Common myeloid progenitor, CD34-positive (primary cell): ENCODE measurements at regions not wholly inside any gene's neighbourhood (a gene's known extent, or its start where the extent isn't known, plus 50 kb on each side); places are given as distances from the start of the nearest gene placed in this dataset.

Source experiments
- CTCF ChIA-PET: fragments of 350-600 bp; sonication (Branson Sonifier 250); formaldehyde crosslinking; loops from one replicate; lab custom pipeline; 2021; ENCODE audit warnings: antibody characterized with exemption; lab: Charles Lee
- POLR2A ChIA-PET: fragments of 350-600 bp; sonication (Branson Sonifier 250); formaldehyde crosslinking; loops from one replicate; lab custom pipeline; 2021; ENCODE audit warnings: antibody characterized with exemption; lab: Charles Lee
- DNase-seq, 3 donors: peaks; one replicate each; pipeline versions ENCODE4 v3.0.0 to v3.0.0-alpha.2; 2013
- H3K27ac ChIP-seq, 2 experiments: 1 replicate in 1 of 2; 2 replicates in 1 of 2; pipeline ENCODE4 v1.7.0; 2013; ENCODE audit warnings: inconsistent platforms in 2 of 2, low read length in 2 of 2, mild to moderate bottlenecking in 2 of 2, low read depth in 1 of 2, moderate library complexity in 1 of 2; ENCODE audit not compliant: severe bottlenecking in 2 of 2, insufficient read depth in 1 of 2, poor library complexity in 1 of 2
- H3K27me3 ChIP-seq, 5 experiments: replicated peaks in 2 of 5; 1 replicate in 3 of 5; 2 replicates in 2 of 5; pipeline versions ENCODE4 v1.6.1 to v1.7.0; 2013; ENCODE audit warnings: low read length in 4 of 5, mild to moderate bottlenecking in 2 of 5, moderate library complexity in 2 of 5, inconsistent platforms in 1 of 5; ENCODE audit not compliant: insufficient read depth in 5 of 5, control insufficient read depth in 4 of 5
- H3K36me3 ChIP-seq, 4 experiments: 1 replicate in 2 of 4; 2 replicates in 2 of 4; pipeline versions ENCODE4 v1.6.1 to v1.7.0; 2013; ENCODE audit warnings: low read length in 3 of 4, control low read depth in 1 of 4, mild to moderate bottlenecking in 1 of 4; ENCODE audit not compliant: control insufficient read depth in 4 of 4, insufficient read depth in 4 of 4
- H3K4me1 ChIP-seq, 4 experiments: 1 replicate in 3 of 4; 2 replicates in 1 of 4; pipeline versions ENCODE4 v1.6.1 to v1.7.1; 2013; ENCODE audit warnings: low read length in 3 of 4, mild to moderate bottlenecking in 3 of 4, control low read depth in 1 of 4, inconsistent platforms in 1 of 4, moderate library complexity in 1 of 4; ENCODE audit not compliant: control insufficient read depth in 4 of 4, insufficient read depth in 4 of 4; ENCODE audit errors: control extremely low read depth in 1 of 4
- H3K4me3 ChIP-seq, 7 experiments: 1 replicate in 4 of 7; 2 replicates in 3 of 7; pipeline versions ENCODE4 v1.5.1 to v1.7.0; 2013; ENCODE audit warnings: mild to moderate bottlenecking in 7 of 7, low read length in 6 of 7, moderate library complexity in 6 of 7, inconsistent platforms in 2 of 7, low read depth in 2 of 7, control low read depth in 1 of 7; ENCODE audit not compliant: insufficient read depth in 4 of 7, control insufficient read depth in 1 of 7; ENCODE audit errors: extremely low read depth in 1 of 7
- H3K9me3 ChIP-seq, 5 experiments: 1 replicate in 4 of 5; 2 replicates in 1 of 5; pipeline versions ENCODE4 v1.6.1 to v1.7.1; 2013; ENCODE audit warnings: low read length in 4 of 5, mild to moderate bottlenecking in 2 of 5, inconsistent platforms in 1 of 5, low read depth in 1 of 5, moderate library complexity in 1 of 5; ENCODE audit not compliant: control insufficient read depth in 4 of 5, insufficient read depth in 2 of 5; ENCODE audit errors: control extremely low read depth in 1 of 5
- WGBS: methylation state at CpG from one replicate; pipeline ENCODE4 v1.1.5; 2013; ENCODE audit not compliant: insufficient coverage; 5-methylcytosine and 5-hydroxymethylcytosine counted together

DNA sequence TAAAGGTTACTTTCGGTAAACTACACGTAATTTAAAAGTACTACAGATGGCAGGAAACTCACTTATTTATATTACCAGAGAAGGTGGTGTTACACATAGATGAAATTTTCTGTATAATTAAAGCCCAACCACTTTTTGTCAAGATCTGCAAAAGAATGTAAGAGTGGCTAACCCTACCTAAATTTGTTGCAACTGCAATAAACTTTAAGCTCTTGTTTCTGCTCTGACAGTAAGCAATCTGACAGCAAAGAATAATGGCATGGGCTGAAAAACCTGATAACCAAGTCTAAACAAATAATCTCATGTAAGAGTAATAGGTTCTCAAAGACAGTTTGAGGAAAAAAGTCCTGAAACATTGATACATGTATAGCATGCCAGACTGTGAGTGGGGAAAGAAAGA, 897.3 kb downstream of the TUSC7 start:
- Histone ChIP-seq H3K9me3 (no peaks in the 10 kb centered on the region), H3K27me3 (peaks cover 0 to 5% (median 0%) of the 10 kb centered on the region in 5 experiments), H3K27ac (no peak overlapping the region), H3K36me3 (no peaks in the 10 kb centered on the region), H3K4me1 (peaks cover 0 to 2% (median 0%) of the 10 kb centered on the region in 4 experiments), H3K4me3 (no peak overlapping the region)
- POLR2A ChIA-PET, result no interaction called here
- no peak for DNase-seq
- CTCF ChIA-PET, result no interaction called here
- no CpG with 5 or more reads among the region's 2 CpGs for WGBS

DNA sequence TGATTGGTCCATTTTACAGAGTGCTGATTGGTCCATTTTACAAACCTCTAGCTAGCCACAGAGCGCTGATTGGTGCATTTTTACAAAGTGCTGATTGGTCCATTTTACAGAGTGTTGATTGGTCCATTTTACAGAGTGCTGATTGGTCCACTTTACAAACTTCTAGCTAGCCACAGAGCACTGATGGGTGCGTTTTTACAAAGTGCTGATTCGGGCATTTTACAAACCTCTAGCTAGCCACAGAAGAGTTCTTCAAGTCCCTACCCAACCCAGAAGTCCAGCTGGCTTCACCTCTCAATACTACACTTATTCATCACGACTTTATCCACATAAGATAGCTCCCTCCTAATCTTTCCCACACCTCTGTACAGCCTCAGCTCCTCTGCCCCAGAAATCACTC, 899.8 kb downstream of the TUSC7 start:
- no peak for DNase-seq
- Histone ChIP-seq H3K4me1 (no peaks in the 10 kb centered on the region), H3K27ac (no peak overlapping the region), H3K9me3 (no peaks in the 10 kb centered on the region), H3K27me3 (peaks cover 0 to 2% (median 0%) of the 10 kb centered on the region in 5 experiments), H3K36me3 (no peaks in the 10 kb centered on the region), H3K4me3 (no peak overlapping the region)
- ChIA-PET POLR2A (no interaction called here), CTCF (interaction anchor here (0.7 kb wide), 1 partner anchor 15 kb away, joined by 4 read pairs; no protein-coding TSS in a partner anchor)
- WGBS, result 88% methylated on average over 2 of the region's 4 CpGs

DNA sequence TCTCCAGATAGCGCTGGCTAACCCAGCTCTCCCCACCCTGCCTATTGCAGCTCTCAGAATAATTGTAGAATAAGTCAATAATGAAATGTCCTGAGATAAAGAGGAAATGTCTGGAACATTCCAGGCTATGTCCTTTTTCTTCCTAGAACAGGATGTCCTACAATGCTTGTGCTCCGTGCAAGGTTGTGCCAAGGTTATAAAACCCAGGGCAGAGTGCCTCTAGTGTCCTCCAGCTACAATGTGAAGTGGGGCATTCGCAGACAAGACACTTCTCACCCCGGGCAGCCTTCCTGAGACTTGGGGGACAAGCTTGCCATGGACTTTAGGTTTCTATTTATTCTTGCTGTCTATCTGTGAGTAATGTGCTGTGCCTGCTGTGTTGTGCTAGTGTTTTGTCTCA, 900.6 kb downstream of the TUSC7 start:
- ChIA-PET CTCF (interaction anchor here (0.7 kb wide), 1 partner anchor 16 kb away, joined by 4 read pairs; no protein-coding TSS in a partner anchor), POLR2A (no interaction called here)
- DNase-seq, result no peak
- Histone ChIP-seq H3K4me3 (no peak overlapping the region), H3K27ac (no peak overlapping the region), H3K9me3 (no peaks in the 10 kb centered on the region), H3K36me3 (no peaks in the 10 kb centered on the region), H3K27me3 (peaks cover 0 to 2% (median 0%) of the 10 kb centered on the region in 5 experiments), H3K4me1 (no peaks in the 10 kb centered on the region)
- WGBS, result 75% methylated on average over 3 of the region's 4 CpGs

GRCh38 chr3:117611211-117611610, 901.6 kb downstream of the TUSC7 start:
- WGBS, result 100% methylated on average over 1 of the region's 2 CpGs
- CTCF ChIA-PET, result no interaction called here
- H3K27me3 ChIP-seq, result peaks cover 0 to 2% (median 0%) of the 10 kb centered on the region in 5 experiments
- DNase-seq, result no peak
- no peaks in the 10 kb centered on the region for H3K36me3 ChIP-seq
- no peaks in the 10 kb centered on the region for H3K9me3 ChIP-seq
- no peaks in the 10 kb centered on the region for H3K4me1 ChIP-seq
- H3K27ac ChIP-seq, result no peak overlapping the region
- POLR2A ChIA-PET, result no interaction called here
- no peak overlapping the region for H3K4me3 ChIP-seq

GRCh38 chr3:117616227-117616626, 906.6 kb downstream of the TUSC7 start:
- no CpG with 5 or more reads among the region's 2 CpGs for WGBS
- Histone ChIP-seq H3K36me3 (no peaks in the 10 kb centered on the region), H3K27ac (no peak overlapping the region), H3K9me3 (no peaks in the 10 kb centered on the region), H3K4me3 (no peak overlapping the region), H3K4me1 (no peaks in the 10 kb centered on the region), H3K27me3 (no peaks in the 10 kb centered on the region)
- ChIA-PET CTCF (interaction anchor here (1.6 kb wide), 1 partner anchor 10 kb away, joined by 3 read pairs; no protein-coding TSS in a partner anchor), POLR2A (no interaction called here)
- DNase-seq, result no peak

DNA sequence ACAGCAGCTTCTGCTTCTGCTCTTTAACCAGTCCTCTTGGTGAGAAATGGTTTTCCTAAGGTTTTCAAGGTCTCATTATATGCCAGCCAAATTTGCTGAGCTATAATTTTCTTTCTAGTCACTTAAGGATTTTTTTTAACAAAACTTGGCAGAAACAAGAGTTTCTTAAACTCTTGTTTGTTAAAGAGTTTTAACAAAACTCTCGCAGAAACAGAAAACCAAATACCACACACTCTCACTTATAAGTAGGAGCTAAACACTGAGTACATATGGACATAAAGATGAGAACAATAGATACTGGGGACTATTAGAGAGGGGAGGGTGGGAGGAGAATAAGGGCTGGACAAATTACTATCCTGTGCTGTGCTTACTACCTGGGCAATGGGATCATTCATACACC, 908.3 kb downstream of the TUSC7 start:
- no peak for DNase-seq
- no peaks in the 10 kb centered on the region for H3K9me3 ChIP-seq
- POLR2A ChIA-PET, result no interaction called here
- H3K4me1 ChIP-seq, result no peaks in the 10 kb centered on the region
- no peaks in the 10 kb centered on the region for H3K27me3 ChIP-seq
- H3K4me3 ChIP-seq, result no peak overlapping the region
- no CpG with 5 or more reads among the region's 1 CpG for WGBS
- CTCF ChIA-PET, result interaction anchor here (1.2 kb wide), 1 partner anchor 20 kb away, joined by 3 read pairs; no protein-coding TSS in a partner anchor
- H3K36me3 ChIP-seq, result no peaks in the 10 kb centered on the region
- H3K27ac ChIP-seq, result no peak overlapping the region

DNA sequence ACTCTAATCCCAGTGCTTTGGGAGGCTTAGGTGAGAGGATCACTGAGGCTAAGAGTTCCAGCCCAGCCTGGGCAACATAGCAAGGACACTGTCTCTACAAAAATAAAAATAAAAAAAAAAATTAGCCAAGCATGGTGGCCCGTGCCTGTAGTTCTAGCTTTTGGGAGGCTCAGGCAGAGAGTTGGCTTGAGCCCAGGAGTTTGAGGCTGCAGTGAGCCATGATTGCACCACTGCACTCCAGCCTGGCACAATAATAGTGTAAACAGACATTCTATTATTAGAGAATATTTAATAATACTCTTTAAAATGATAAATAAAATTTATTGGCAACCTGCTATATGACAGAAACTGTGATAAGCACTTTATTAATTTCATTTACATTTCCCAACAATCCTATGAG, 908.9 kb downstream of the TUSC7 start:
- no peaks in the 10 kb centered on the region for H3K4me1 ChIP-seq
- DNase-seq, result no peak
- no peaks in the 10 kb centered on the region for H3K9me3 ChIP-seq
- no peaks in the 10 kb centered on the region for H3K36me3 ChIP-seq
- ChIA-PET POLR2A (no interaction called here), CTCF (no interaction called here)
- no peak overlapping the region for H3K27ac ChIP-seq
- WGBS, result no CpG with 5 or more reads among the region's 1 CpG
- no peak overlapping the region for H3K4me3 ChIP-seq
- no peaks in the 10 kb centered on the region for H3K27me3 ChIP-seq
